HG03520 (cell line): ENCODE measurements at regions not wholly inside any gene's neighbourhood (a gene's known extent, or its start where the extent isn't known, plus 50 kb on each side); places are given as distances from the start of the nearest gene placed in this dataset.
"Not testable (repeated sequence)": the region's sequence is repeated elsewhere in the genome, so short reads cannot be mapped to it uniquely, and the experiment has no call there.

Experiments
- ATAC-seq: cut with Tn5 transposase; IDR thresholded peaks from one replicate; pipeline ENCODE4 v1.9.1; 2021; ENCODE audit warnings: mild to moderate bottlenecking, moderate library complexity; ENCODE audit not compliant: unreplicated experiment

DNA sequence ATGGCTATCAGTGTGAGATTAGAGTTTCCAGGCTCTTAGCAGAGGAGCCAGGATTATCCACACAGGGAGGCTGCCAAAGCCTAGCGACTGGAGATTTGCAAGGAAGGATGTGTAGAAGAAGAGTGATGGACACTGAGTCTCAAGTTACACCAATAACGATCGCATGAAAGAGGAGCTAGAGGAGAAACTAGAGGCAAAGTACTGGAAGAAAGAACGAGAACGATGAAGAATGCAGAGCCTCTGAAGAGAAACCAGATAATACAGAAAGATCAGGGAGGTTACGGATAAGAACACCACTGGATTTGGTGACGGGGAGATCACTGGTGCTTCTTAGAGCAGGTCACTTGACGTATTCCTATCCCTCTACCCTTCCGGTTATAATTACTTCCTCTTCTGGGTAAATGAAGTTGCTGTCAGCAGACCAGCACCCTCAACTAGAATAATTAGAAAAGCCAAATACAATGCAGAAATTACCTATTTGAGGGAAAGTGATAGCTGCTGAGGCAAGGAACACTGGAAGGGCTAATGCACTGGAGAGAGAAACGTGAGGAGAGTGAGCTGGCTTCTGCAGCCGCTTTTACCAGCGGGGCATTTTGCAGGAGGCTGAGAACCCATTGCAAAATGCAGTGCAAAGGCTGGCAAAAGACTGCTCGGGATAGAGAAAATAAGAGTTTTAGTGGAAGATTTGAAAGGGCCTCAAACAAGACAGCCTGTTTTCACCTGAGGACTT, 93.1 kb upstream of the HIF1A start:
- no peak for ATAC-seq

DNA sequence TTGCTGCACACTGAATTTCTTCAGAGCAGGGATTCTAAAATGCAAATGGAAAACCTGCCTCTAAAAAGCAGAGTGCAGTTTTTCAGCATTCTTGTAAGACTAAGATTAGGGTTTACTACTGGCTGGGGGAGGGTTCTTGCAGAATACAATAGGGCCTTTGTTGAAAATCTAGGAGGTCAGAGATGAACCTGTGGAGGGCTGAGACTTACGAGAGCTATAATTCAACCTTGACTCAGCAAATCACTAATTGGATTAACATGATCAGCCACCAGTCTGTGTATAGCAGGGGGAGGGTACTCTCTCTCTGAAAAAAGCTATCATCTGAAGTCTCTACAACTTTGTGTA, 92.6 kb upstream of the HIF1A start:
- ATAC-seq: no peak

DNA sequence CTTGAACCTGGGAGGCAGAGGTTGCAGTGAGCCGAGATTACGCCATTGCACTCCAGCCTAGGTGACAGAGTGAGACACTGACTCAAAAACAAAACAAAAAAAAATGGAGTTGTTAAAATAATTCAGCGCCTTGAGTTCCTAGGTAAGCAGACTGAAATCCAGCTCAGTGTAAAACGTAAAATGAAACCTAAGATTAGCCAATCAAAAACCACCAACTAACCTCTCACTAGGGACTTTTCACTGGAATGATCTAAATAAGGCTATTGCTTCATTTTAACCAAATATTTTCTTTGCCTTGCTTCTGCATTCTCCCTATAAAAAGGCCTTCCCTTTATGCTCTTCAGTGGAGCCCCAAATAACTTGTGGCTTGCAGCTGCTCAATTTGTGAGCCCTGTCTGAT, 91.6 kb upstream of the HIF1A start:
- no peak for ATAC-seq

DNA sequence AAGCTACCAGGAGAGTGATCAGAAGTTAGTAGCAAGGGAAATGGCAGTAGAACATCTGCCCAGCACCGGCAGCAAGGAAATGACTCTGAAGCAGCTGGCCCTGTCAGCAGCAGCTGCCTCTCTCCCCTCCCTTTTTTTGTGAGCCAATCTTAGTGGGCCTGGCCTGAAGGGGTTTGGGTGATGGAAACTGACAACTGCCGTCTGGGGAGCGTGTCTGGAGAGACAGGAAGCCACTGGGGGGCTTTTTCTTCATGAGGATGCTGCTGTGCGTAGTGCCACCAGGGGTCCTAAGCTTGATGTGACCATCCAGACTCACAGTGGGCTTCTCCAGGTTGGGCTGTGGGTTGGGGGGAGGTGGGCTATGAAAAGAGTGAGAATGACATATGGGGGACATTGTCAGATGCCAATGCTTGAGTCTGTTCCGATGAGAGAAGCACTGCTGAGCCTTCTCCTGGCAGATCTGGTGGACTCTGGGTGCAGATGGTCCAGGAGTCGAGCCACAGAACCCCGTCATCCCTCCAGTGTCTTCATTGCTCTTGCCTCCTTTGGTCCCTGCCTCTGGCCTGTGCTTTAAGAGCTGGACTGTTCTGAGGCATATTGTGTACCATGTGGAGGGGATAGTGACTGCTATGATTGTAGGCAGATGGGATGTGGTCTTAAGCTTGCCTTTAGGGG, 87.6 kb upstream of the HIF1A start:
- ATAC-seq: no peak

DNA sequence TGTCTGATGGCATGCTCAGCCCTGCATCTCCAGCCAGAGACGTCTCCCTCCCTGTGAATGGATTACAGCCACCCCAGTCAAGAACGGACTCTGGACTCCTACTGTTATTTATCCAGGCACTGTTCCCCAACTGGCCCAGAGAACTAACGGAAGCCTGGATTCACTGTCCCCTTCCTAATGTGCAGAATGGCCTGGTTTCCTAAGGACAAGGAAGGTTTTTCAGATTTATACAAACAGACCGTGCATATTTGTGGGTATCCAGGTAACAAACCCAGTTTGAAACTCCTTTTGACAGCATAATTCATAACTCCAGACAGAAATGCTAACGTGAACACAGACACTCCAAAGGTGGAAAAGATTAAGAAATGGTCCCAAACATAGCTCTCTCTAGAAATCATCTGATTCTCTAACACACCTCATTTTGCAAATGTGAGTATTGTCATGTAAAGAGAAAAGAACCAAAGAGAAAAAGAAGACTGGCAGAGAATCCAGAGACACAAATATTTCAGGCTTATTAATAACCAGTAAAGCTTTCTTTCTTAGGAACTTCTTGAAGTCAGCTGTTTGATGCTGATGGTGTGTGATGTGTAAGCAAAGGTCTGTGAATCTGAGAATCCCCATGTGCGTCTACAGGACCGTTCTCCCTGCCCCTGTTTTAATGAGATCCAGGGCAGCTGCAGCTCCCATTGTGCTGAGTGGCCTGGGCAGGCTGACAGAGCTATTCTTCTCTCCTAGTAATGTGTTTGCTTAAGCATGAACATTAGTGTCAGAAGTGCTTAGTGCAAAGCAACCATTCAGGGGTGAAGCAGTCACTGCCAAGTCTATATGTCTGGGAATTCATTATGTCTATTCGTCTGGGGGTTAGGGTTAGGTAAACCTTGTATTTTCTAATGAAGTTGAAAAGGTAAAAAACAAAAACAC, 86.8 kb upstream of the HIF1A start:
- ATAC-seq: no peak

DNA sequence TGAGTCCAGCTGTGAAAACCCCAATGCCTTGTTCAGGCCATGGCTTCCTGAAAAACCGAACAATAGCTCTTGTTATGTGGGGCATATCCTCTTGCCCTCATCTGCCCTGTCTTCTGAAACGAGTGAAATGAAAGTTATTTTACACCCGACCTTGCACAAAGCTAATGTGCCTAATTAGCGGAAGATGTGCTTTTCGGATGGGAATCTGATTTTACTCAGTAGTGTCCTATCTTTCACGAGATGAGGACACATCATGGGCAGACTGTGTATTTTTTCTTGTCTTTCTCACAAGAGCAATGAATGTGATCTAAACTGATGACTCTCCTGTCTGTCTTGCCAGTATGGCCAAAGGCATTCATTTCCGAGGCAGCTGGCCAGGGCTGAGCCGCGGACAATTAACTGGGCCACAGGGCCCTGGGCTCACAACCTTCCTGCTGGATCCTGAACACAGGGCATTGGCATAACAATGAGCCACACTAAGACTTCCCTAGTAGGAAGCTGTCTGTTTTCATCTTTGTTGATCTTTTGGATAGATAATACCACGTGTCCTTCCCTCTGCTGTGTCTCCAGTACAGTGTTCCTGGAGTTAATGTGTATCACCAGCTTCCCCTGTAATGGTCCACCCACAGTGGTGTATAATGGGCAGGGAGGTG, 86.0 kb upstream of the HIF1A start:
- ATAC-seq: no peak

DNA sequence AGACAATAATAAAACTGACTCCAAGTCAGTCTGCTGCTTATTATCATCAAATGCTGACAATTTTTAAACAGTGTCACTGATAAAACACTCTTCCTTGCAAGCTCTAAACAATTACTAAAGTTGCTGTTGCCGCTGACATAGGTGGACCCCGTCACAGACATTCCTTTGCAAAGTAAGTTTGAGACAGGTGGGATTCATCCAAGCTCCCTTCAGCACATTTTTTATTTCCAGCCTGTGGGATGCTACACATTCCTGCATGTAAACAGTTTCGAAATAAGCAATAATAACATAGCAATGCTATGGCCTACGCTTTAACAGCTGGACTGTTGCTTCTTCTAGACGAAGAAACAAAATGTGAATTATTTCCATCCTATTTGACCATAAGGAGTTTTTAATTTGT, 85.4 kb upstream of the HIF1A start:
- ATAC-seq: no peak

DNA sequence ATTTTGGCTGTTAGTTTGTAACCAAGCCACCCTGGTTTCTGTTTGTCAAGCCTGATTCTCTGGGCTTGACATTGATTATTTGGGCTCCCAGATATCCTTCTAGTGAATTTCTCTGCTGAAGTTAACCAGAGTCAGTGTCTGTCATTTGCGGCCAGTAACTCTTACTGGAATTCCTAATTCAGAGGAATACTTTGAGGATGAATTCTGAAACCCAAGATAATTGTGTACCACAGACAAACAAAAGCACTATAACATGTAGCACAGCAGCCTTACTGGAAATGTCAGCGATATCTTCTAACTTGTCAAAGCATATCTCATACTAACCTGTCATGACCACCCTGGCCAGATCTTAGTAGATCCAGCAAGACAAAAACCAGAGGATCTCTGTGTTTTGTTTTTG, 84.4 kb upstream of the HIF1A start:
- no peak for ATAC-seq

DNA sequence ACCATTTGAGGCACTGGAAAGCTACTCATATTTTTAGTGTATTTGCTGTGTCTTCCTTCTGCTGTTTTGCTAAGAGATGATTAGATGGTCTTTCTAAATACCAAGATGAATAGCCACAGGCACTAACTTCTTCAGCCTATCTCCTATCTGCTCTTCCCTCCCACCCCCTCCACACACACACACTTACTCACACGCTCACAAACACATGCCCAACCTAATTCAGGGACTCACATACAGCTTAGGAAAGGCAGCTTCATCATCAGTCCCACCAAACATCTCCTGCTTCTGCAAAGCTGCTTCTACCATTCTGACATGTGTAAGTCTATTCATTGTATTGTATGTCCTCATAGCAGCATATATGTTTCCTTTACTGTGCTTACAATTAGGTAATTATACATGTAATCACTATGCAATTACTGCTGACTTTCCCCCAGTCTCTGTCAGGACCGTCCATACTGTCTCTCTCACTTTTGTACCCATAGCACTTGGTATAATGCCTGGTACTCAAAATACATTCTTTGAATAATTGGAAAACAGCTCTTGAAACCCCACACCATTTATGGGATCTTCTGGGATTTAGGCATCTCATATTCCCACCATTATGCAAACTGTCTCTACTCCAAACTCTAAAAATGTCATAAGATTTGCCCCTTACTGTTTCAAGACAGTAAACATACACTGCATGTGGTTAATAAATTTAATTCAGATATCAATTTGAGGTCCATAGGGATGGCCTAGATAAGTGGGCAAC, 83.3 kb upstream of the HIF1A start:
- no peak for ATAC-seq

DNA sequence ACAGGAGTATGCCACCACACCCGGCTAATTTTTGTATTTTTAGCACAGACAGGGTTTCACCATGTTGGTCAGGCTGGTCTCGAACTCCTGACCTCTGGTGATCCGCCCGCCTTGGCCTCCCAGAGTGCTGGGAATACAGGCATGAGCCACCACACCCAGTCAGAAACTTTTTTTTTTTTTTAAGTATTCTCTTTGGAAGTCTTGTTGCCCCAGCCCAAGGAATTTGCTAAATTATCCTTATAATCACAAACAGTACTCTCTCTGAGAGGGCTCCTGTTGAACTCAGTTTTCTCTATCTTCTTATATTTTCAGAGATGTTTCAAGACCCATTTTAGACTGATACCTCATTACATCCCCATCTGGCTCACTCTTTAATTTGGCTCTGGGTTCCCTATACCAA, 82.3 kb upstream of the HIF1A start:
- not testable (repeated sequence) for ATAC-seq

DNA sequence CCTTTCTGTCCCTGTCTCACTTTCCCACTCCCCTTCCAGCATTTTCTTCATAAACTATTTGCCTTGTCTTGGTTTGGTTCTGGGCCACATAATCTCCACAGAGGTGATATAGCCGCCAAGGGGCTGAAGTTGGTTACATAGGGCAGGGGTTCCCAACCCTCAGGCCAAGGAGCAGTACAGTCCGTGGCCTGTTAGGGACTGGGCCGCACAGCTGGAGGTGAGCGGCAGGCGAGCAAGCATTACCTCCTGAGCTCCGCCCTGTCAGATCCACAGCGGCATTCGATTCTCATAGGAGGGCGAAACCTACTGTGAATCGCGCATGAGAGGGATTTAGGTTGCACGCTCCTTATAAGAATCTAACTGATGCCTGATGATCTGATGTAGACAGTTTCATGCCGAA, 80.6 kb upstream of the HIF1A start:
- ATAC-seq: no peak

DNA sequence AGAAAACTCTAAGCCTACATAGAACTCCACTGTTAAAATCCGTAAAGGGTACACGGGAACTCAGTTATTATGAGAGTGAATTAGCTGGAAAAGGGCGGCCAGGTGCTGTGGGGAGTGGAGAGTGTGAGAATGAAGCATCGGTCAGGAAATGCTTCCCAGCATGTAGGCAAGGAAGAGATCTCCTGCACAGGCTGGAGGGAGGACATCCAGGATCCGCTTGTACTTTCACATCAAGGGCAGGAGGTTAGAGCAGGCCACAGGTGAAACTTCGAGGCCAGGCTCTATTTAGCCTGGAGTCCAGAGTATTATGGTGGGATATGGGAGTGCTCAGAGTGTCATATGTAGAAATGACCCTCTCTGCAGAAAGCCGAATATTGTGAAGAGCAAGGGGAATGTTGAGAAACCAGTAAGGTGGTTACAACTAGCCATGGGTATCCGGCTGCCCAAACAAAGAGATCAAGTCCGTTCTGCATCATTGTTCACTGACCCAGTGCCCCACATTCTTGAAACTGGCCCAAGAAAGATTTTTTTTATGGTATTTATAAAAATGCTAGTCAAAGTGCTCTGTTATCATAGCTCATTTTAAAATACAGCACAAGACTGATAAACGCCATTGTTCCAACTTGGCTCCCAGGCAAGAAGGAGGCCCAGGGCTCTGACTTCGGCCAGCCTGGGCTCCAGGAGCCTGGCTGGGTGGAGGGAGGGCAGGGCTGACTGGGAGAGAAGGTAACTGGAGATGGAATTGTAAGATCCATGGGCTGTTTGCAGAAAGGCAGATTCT, 79.4 kb upstream of the HIF1A start:
- no peak for ATAC-seq

DNA sequence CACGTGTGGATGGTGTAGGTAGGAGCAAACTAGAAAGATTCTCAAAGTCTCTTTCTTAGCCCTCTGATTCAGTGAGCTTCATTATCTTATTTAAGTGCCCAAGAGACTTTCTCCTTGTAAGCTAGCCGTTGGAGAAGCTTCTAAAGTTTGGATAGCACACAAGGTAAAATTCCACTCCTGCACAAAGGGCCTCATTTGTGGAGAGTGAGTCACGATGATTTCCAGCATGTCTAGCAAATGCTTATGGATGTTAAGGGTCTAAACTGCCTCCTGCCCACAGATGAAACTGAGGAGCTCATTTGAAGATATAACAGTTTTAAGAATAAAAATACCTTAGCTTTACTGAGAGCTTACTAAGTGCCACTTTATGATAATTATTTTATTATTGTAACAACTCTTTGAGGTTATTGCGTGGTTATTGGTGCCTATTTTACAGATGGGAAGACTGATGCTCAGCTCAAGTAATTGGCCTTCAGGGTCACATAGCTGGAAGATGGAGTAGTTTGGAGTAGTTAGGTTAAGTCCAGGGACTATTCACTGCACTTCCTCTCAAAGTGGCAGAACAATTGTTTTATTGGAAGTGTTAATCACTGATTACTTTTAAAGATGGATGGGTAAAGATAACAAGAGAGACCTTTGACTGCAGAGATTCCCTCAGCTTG, 78.7 kb upstream of the HIF1A start:
- no peak for ATAC-seq

DNA sequence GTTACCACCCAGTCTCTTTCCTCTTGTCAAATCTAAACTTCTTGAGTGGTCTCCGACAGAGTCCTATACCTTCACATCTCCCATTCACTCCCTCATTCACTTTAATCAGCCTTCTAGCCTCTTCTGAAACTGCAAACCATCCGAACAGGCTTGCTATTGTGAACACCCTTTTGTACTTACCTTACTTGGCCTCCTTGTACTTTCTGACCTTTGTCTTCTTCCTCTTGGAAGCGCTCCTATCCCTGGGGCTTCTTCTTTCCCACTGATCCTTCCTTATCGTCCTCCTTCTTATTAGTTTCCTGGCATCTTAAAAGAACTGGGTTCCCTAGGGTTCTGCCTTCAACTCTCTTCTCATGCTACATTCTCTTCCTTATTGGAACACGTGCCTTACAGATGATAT, 76.9 kb upstream of the HIF1A start:
- ATAC-seq: no peak

DNA sequence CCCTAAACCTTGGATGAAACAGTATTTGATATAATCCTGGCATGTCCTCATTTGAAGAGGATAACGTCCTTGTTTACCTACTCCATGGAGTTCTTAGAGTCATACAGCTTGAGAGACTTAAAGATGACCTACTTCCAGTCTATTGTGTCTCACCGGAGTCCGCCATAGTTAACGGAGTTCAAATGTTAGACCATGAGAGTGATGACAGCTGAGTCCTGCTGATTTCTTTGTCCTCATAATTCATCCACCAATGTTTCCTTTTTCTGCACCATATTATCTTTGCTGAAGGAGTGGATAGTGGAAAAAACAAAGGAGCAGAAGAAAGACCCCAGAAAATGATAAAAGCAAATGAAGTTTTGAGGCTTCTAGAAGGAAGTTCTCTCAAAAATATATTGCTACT, 75.8 kb upstream of the HIF1A start:
- no peak for ATAC-seq

DNA sequence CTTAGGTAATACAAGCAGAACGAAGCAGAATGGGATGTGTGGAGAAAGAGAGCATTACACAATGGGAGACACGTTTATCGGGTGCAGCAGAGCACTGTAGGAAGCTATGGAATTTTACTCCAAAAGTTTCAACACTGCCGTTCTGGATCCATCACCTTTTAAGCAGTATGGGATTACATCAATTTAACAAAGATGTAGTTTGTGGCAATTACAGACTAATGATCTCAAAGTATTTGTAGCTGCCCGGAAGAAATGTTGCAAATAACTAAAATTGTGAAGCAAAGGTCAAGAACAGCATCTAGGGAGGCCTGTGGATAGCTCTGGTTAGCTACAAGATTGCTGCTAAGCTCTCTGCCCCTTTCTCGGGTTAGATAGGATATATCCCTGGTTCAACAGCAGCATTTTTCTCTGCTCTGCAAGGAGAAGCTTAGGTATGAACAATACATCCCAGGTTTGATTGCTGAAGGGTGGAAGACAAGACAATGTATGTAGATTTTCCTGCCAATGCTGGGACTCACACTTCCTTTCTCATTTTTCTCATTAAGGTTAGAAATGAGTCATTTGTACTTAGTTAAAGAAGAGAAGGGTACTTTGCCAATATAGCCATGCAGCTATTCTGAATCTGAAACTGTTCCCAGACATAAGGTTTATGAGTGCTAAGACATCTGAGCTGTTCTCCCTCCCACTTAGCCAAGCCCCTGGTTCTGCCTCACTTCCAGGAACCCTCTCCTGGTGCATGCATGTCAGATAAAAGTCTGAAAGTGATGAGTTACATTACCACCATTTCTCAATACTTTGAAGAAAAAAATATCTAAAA, 75.0 kb upstream of the HIF1A start:
- no peak for ATAC-seq

DNA sequence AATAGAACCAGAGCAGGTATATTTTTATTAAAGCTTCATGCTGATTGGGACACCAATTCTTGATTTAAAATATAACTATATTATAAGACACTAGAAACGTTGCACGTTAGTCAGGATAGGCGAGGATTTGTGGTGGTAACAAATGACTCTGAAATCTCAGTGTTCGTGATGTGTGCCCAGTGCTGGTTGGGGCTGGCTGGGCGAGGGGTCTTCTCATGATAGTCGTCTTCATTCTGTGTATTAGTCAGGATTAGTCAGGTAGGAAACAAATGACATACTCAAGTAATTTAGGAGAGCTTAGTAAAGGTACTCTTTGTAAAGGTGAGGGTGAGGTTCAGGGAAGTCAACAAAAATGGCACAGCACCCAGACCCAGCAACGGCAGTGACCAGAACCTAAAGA, 73.9 kb upstream of the HIF1A start:
- ATAC-seq: no peak

DNA sequence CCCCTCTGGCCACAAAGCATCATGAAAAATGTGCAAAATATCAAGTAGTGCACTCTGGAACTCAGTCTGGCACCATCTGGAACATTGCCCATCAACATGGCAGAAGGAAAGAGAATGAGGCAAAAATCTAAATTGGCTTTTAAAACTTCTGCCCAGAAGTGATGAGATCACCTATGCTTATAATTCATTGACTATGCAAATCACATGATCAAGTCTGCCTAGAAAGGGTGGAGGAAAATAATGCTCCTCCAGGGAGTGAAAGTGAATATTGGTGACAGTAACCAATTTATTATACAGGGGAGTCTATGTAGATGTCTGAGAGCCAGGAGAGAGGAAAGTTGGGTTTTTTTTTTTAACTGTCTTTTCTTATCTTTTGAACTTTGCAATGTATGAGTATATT, 73.3 kb upstream of the HIF1A start:
- ATAC-seq: no peak

DNA sequence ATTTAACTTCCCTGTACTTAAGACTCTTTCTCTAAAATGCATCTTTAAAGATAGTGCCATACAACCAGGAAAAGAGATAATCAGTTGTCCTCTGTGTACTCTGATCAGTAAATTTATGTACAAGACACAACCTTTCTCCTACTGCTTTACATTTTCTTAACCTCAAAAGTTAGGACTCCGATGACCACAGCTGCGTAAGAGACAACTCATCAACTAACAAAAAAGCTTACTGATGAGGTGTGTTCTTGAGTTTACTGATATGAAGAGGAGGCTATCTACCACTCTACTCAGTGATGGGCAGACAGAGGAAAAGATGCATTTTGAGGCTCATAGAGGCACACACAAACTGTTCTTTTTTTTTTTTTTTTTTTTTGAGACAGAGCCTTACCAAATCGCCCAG, 71.4 kb upstream of the HIF1A start:
- ATAC-seq: no peak
